ENCODE measurements at regions not wholly inside any gene's neighbourhood (a gene's known extent, or its start where the extent isn't known, plus 50 kb on each side); places are given as distances from the start of the nearest gene placed in this dataset.

- no peak for TF ChIP-seq CTCF (optimal IDR thresholded peaks at IDR 0.05 in 1 of 3, IDR thresholded peaks at IDR 0.05 in 1 of 3, conservative IDR thresholded peaks at IDR 0.05 in 1 of 3; ENCODE audit: extremely low read depth in 1 of 3, insufficient read depth in 2 of 3, low read length in 3 of 3)
- TF ChIP-seq EZH2 (IDR thresholded peaks at IDR 0.05; ENCODE audit: low read length) = no peak
Measured at GRCh38 chr16:55042556-55043432, 112.1 kb downstream of the IRX5 start.
